ENCODE measurements at regions not wholly inside any gene's neighbourhood (a gene's known extent, or its start where the extent isn't known, plus 50 kb on each side); places are given as distances from the start of the nearest gene placed in this dataset.

DNA sequence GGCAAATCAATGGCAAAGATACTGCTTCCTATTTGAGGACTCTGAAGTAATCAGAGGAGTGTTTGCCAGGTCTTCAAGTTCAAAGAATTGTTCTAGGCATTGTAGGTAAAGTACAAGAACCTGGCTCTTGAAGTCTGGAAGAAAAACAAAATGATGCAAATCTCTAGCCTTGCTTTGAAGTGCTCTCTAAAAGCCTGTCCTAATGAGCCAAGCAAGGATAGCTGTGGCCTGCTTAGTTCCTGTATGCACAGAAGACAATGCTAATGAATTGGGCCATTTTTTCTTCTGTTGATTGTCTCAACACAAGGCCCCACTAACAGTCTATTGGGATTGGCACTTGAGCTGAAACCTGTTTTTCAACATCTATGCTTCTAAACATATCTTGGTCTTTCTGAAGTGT, 165.0 kb upstream of the POU3F2 start:
- in situ Hi-C loops (cut with MboI; ENCODE audit: low sequenced_read_pairs): no loop called here

- in situ Hi-C loops (cut with MboI; ENCODE audit: low sequenced_read_pairs): no loop called here
These were observed 164.2 kb upstream of the POU3F2 start for GRCh38 chr6:98670045-98670746.

DNA sequence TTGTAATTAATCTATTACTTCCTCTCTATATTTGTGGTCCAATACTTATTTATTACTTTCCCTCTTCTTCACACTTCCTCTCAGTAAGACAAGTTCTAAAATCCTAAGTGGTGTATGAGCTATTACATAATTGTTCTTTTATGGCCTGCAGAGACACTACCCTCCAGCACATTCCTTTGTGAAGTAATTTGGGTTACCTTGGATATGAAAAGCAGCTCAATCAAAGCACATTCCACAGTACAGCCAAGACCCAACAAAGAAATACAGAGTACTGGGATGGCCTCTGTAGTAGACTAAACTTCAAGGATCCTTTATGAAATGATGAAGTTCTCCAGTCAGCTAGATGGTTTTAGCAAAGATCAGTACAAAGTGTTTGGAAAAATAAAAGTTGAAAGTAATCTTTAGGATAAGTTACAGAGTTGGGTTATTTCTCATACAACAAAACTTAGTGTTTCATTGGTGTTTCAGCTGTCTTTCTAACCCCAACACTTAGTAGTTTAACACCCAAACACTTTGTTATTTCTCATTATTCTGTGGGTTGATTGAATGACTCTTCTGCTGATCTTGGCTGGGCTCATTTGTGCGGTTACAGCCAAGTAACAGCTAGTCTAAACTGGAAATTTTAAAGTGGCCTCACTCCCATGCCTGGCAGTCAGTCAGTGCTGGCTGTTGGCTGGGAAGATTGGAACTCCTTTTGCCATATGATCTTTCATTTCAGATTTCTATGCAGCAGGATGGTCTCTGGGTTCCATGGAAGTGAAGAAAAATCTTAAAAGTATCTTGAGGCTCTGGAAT, 161.5 kb upstream of the POU3F2 start:
- in situ Hi-C loops (cut with MboI; ENCODE audit: low sequenced_read_pairs): no loop called here

- in situ Hi-C loops (cut with MboI; ENCODE audit: low sequenced_read_pairs): no loop called here
These were observed 155.9 kb upstream of the POU3F2 start for GRCh38 chr6:98678481-98678880.

- in situ Hi-C loops (cut with MboI; ENCODE audit: low sequenced_read_pairs): no loop called here
These were observed 148.3 kb upstream of the POU3F2 start for GRCh38 chr6:98686008-98686601.

DNA sequence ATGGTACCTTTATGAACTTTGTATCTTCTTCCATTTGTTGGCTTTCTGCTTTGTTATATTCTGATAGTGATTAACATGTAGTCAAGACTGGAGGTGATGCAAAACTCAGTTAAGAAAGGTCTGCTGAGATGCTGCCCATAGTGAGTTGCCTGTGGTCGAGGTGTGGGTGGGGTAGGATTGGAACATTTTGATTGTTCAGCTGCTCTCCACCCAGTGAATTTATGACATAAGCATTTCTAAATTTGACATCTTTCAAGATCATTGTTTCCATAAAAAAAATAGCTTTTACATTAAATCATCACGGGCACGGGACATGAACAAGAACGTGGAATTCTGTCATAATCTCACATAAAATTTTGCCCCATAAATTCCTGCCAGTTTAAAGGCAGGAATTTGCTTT, 146.6 kb upstream of the POU3F2 start:
- in situ Hi-C loops (cut with MboI; ENCODE audit: low sequenced_read_pairs): no loop called here

GRCh38 chr6:98695091-98695801, 139.1 kb upstream of the POU3F2 start:
- in situ Hi-C loops (cut with MboI; ENCODE audit: low sequenced_read_pairs): no loop called here

DNA sequence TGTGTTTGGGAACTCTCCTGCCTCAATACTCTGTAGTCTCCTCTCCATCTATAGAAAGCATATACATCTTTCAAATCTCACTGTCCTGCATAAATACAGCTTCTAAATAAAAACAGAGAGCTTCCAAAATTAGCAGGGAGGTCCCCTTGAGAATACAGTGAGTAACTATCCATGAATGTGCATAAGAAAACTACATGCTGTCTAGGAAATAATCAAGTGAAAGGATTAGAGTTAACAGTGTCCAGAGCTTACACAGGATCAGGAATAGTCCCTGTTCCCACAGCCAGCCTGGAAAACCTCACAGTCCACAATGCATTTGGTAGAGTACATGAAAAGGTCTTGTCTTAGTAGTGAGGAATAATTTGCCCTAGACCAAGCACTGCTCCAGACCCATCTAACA, 123.0 kb upstream of the POU3F2 start:
- in situ Hi-C loops (cut with MboI; ENCODE audit: low sequenced_read_pairs): no loop called here

DNA sequence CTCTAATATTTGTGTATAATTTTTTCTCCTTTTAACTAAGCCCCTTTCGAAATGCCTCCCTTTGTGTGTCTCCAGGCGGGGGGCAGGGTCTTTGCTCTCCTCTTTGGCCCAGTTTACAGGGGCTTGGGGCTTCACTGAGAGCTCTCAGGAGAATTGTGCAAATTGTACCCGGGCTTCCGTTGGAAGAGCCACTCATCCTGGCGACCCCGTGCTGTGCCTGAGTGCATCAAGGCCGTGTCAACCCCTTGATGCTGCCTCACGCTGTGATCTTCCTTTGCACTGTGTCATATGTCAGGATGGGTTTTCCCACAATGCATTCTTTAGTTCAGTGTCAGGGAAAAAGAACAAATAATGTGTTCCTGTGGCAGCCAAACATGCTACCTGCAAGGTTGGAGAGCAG, 118.0 kb upstream of the POU3F2 start:
- in situ Hi-C loops (cut with MboI; ENCODE audit: low sequenced_read_pairs): no loop called here

GRCh38 chr6:98717322-98717877, 117.0 kb upstream of the POU3F2 start:
- in situ Hi-C loops (cut with MboI; ENCODE audit: low sequenced_read_pairs): no loop called here

DNA sequence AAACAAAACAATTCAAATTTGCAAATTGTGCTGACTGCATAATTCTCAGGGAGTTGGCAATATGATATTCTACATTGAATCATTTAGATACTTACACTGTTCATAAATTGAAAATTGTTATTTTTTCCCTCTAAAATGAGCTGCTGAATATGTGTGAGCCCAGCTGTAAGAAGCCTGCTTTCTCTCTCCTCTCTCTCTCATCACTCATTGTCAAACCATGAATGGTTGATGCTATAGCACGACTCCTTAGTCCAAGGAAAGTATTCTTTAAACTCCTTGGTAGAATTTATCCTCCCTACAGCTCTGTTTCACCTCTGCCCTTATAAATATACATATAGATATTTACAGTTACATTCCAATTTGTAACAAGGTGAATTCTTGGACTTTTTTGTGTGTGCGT, 116.4 kb upstream of the POU3F2 start:
- in situ Hi-C loops (cut with MboI; ENCODE audit: low sequenced_read_pairs): no loop called here

- in situ Hi-C loops (cut with MboI; ENCODE audit: low sequenced_read_pairs): no loop called here
These were observed 109.8 kb upstream of the POU3F2 start for GRCh38 chr6:98724537-98724936.

- in situ Hi-C loops (cut with MboI; ENCODE audit: low sequenced_read_pairs): no loop called here
These were observed 87.1 kb upstream of the POU3F2 start for GRCh38 chr6:98747273-98747672.

GRCh38 chr6:98747960-98748359, 86.4 kb upstream of the POU3F2 start:
- in situ Hi-C loops (cut with MboI; ENCODE audit: low sequenced_read_pairs): no loop called here

DNA sequence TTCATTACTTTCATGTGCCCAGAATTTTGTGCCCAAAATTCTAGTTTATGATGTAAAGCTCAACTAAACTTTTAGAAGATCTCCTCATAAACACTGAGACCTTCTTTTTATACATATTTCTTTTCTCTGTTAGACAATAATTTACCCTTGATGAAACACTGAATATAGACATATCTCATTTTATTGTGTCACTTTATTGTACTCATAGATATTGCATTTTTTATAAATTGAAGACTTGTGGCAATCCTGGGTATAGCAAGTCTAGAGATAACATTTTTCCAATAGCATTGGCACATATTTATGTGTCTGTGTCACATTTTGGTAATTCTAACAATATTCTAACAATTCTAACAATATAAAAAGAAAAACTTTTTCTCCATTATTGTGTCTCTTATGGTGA, 74.9 kb upstream of the POU3F2 start:
- in situ Hi-C loops (cut with MboI; ENCODE audit: low sequenced_read_pairs): no loop called here

DNA sequence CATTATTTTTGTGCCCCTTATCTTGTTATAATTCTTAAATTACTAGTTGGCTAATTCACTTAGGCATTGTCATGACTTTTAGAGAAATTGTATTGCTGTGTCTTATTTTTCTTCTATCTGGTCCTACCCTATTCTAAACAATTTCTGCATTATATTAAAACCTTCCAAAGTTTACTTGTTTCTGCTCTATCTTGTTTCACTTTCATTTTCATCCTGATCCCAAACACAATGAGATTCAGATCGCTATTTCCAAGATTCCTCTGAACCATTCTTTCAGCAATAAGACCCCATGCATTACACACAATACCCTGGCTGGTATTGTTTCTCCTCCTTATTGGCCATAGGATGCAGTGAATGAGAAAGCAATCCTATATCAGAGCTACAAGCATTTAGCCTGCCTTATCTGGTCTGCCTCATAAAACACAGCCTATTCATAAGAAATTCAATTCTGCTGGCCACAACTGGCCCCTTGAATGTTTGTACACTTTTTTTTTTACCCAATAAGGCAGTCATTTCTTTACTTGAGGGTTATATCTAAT, 69.9 kb upstream of the POU3F2 start:
- in situ Hi-C loops (cut with MboI; ENCODE audit: low sequenced_read_pairs): no loop called here

GRCh38 chr6:98769546-98769945, 64.8 kb upstream of the POU3F2 start:
- in situ Hi-C loops (cut with MboI; ENCODE audit: low sequenced_read_pairs): no loop called here

DNA sequence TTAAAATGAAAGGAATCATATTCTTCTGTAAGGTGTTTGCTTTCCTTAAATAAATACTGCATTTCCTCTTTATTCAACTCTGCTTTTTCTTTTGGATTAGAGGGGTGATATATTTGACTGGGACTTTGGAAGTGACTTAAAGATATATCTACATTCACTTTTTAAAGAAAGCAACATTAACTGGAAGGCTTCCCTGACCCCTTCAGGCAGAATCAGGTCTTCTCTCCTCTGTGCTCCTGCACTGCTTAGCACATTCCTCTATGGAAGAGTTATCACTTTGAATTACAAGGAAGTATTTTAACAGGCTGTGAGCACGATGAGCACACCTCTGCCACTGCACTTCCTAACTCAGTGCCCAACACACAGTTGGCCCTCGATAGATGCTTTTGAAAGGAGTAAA, 59.2 kb upstream of the POU3F2 start:
- in situ Hi-C loops (cut with MboI; ENCODE audit: low sequenced_read_pairs): no loop called here

GRCh38 chr6:98777762-98778161, 56.6 kb upstream of the POU3F2 start:
- in situ Hi-C loops (cut with MboI; ENCODE audit: low sequenced_read_pairs): no loop called here

- in situ Hi-C loops (cut with MboI; ENCODE audit: low sequenced_read_pairs): no loop called here
These were observed 54.8 kb upstream of the POU3F2 start for GRCh38 chr6:98779618-98780017.

GRCh38 chr6:98782772-98783171, 51.6 kb upstream of the POU3F2 start:
- in situ Hi-C loops (cut with MboI; ENCODE audit: low sequenced_read_pairs): no loop called here
